GM19395 (cell line): ENCODE measurements at regions not wholly inside any gene's neighbourhood (a gene's known extent, or its start where the extent isn't known, plus 50 kb on each side); places are given as distances from the start of the nearest gene placed in this dataset.

ENCODE experiments used
- ATAC-seq: cut with Tn5 transposase; IDR thresholded peaks from one replicate; pipeline ENCODE4 v1.9.1; 2021; ENCODE audit warnings: mild to moderate bottlenecking, moderate library complexity; ENCODE audit not compliant: unreplicated experiment

DNA sequence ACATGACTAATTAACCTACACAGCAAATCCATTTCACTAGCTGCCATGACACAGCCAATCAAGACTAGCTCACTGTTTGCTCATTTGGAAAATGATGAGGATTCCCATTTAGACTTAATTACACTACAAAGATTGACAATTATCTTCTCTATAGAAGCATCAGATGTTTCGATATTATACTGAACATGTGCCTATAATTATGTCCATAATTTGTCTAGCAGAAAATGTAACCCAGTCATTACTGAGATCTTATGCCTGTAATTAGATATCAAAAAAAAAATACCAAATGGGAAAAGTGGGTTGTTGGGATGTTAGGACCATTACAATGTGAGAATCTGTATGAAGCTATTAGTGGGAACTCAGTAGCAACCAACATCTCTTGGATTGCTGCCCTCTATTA, 344.2 kb upstream of the MCTP2 start:
- no peak for ATAC-seq

DNA sequence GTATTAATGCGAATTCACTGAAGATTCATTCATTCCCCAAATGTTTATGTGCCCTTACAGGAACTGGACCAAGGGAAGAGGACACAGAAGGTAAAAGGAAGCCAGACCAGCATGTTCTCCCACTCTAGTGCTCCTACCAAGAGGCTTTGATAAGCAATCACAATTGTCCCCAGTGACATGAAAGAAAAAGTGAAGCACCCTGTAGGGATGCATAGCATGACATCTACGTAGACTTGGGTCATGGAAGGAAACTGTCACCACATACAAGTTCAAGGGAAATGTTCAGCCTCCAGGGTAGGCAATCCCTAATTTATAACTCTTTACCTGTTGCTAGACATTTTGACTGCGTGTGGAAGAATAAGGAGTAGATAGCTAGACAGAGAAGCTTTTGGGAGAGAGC, 348.6 kb upstream of the MCTP2 start:
- ATAC-seq = no peak

DNA sequence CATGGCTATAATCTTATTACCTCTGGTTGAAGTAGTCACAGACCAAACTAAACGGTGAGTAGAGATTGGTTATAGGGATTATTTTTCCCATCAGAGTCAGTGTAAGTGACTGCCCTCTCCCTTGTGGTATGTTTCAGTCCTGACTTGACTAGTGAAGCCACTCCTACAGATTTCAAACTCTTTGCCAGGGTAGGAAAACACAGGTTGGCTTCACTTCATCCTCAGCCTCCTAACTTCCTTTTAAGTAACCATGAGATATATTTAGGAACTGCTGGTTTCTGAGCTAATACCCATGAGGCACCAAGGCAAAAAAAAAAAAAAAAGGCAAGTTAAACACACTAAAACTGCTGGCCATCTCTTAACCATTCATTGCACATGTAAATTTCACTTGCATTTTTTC, 349.2 kb upstream of the MCTP2 start:
- ATAC-seq = no peak

DNA sequence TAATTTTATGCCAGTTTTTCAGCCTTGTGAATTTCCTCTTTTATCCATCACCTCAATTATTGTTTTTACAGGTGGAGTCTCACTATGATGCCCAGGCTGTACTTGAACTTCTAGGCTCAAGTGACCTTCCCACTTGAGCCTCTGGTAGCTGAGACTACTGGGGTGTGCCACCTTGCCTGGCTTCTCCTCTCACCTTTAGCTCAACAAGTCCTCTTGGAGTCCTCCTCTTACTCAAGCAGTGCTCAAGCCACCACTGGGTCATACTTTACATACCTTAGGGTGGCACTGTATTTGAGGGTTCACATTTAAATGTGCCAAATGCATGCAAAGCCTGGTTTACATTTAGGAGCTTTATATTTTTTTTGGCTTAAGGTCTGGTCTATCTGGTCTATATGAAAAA, 350.1 kb upstream of the MCTP2 start:
- ATAC-seq = no peak

DNA sequence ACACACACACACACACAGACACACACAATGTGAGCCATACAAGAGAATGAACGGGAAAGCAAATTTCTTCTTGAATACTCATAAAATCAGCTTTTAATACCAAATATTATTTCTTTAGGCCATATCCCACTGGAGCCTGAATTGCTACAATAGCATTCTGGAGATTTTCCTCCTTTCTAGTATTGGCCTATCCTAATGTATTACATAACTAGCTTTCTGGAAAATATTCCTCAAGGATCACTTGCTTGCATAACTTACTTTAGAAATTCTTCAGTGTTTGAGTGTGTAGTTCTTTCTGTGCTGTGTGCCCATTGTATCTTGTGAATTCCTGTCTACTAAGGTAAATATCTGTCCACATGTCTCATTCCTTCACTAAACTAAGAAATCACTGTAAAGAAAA, 351.0 kb upstream of the MCTP2 start:
- no peak for ATAC-seq

DNA sequence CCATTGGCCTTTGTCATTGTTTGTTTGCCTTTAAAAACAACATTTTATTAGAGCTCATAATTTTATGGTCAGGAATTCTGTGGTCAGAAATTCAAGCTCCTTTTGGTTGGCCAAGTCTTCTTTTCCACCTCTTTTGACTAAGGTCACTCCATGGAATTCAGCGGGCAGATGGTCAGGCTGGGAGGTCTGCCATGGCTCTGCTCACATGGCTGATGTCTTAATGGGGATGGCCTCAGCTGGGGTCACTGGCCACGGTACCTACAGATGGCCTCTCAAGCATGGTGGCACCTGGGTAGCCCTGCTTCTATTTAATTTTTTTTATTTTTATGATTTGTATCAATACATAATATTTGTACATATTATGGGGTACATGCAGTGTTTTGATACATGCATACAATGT, 360.8 kb upstream of the MCTP2 start:
- no peak for ATAC-seq

DNA sequence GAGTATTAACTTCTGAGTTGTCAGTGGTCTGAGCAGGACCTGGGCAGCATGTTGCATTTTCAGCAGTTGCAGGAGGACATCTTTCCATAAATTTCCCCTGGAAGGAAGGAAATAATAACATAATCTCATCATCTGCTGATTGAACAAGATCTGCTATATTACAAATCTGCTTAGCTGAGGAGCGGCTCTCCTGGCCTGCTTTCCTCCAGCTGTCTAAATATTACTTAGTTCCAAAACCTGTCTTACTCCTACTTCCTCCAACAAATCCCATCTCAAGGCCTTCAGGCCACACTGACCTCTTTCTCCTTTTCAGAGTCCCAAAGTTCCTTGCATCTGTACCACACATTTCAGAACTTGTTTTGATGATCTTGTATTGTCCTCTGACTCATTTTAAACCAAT, 364.4 kb upstream of the MCTP2 start:
- no peak for ATAC-seq

DNA sequence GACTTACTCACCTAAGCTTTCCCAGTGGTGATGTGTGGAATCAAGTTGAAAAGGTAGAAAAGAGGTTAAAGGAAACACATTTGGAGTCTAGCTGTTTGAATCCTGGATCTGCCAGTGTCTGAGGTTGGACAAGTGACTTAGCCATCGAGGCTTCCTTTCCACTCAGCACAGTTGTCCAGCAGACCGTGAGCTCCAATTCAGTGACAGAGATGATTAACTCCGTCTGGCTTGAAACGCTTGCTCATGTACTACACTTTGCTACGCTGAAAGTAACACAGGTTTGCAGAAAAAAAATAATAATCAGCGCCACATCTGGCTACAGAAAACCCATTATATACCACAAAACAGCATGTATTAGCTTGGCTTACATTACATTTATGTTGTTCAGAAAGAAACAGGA, 364.9 kb upstream of the MCTP2 start:
- ATAC-seq = no peak

DNA sequence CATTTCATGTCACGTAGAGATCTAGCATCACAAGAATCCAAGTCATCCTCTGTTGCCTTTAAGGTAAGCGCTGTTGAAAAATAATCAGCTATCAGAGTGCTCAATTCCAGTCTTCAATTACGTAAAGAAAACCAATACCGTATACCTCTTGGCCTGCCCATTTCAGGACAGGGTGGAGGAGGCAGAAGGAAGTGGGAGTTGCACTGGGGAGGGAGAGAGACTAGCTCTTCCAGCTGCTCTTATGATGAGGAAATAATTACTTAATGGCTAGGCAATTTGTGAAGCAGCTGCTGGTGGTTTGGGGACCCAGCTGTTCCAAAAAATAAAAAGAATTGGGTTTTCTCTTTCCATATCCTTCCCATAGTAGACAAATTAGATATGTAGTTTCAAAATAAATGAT, 365.8 kb upstream of the MCTP2 start:
- ATAC-seq = no peak

DNA sequence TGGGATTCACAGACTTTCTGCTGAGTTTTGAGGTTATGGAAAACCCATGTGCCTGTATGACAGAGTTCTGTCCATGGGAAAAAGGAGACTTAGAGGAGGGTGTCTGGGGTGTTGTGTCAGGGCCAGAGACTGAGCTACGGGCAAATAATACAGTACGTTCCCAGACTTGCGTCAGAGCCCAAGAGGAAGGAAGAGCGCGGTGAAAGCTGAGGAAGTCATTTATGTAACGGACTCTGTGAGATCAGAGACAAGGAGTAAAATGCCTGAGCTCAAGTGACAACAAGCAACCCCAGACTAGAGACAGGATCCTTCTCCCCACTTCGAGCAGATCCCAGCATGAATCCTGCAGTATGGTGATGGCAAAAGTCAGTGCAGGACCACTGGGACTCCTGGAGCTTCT, 368.6 kb upstream of the MCTP2 start:
- no peak for ATAC-seq

DNA sequence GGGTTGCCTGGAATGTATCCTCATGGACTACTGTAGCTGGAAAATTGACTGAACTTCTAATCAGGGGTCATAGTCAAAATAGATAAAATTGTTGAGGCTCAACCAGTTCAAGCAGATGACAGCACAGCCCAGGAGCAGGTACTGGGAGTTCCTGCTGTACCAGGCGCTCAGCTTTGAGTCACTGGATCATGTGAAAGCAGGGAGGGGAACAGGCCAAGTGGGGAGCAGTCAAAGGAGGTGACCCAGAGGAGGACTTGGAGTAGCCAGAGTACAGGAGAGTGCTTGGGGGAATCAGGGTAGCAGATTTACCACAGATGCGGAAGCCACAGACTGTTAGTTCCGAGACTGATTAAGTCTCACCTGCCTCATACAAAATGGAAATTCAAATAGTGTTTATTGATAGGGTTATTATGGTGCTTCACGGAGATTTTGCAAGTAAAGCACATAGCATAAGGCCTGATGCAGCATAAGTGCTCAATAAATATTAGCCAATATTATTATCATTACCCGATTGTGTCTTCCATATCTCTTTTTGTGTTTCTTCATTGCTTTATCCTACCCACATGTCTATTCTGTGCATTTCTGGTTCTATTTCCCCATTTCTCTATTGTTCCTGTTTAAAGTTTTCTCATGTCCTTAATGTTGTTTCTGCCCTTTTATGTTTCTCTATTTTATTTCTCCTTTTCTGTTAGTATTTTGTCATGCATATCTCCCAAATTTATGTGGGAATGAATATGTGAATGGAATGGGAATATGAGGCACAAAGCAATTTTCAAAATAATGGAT, 369.2 kb upstream of the MCTP2 start:
- no peak for ATAC-seq

DNA sequence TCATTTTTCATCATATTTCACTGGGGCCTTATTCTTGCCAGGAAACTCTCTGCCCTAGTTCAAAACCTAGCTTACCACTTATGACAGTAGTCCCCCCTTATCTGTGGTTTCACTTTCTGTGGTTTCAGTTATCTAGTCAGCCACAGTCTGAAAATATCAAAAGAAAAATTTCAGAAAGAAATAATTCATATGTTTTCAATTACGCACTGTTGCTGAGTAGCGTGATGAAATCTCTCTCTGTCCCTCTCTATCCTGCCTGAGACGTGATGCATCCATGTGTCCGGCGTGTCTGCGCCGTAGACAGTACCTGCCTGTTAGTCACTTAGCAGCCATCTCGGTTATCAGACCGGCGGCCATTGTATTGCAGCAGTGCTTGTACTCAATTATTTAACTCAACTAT, 369.9 kb upstream of the MCTP2 start:
- peak; percentile 74 for ATAC-seq

DNA sequence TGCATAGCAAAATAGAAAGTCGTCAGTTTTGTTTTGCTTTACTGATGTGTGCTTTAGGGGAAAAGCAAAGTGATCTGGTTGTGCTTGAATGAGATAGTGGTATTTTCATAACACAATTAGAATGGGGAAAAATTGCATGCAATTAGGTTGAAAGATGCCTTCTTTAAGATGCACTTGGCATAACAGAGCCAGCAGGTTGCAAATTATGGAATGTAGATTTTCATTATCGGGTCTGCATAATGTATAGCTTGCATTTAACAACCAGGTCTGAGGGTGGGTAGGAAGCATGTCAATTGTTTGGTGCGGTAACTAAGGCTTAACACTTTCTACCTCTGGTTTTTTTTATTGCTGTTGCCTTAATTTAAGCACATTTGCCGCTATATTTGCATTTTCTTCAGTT, 370.7 kb upstream of the MCTP2 start:
- ATAC-seq = no peak

DNA sequence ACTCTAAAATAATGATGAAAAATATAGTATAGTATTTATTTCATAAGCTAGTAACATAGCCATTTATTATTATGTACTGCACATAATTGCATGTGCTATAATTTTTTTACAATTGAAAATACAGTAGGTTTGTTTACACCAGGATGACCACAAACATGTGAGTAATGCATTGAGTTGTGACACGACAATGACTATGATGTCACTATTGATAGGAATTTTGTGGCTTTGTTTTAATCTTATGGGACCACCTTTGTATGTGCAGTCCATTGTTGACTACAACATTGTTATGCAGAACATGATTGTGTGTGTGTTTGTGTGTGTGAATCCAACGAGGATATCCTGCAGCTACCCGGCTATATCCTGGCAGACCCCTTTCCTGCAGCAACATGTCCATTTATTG, 372.2 kb upstream of the MCTP2 start:
- ATAC-seq = no peak

DNA sequence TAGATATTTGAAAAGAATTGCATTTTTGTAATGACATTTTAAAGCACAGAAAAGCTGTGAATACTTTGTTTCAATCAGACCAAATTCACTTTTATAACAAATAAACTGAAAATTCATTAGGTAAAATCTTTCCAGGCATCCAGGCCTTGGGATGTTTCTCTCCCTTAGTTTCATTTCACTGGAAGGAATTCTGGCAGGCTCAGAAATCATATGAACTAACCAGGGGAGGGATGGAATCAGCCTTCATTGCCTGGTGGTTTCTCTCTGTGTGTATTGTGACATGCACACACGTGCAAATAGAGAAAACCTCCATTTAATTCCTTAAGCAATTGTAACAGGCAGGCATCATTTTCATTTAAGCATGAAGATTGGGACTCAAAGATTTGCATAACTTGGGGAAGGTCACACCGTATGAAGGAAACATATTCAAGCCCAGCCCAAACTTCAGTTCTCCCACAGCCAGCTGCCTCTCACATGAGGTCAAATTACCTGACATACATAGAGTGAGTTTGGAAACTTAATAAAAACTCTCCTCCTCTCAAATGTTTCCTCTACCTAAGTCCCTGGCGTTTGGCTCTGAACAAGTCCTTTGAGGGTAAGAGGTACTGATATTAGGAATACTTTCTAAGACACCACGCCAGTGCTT, 376.1 kb upstream of the MCTP2 start:
- no peak for ATAC-seq

DNA sequence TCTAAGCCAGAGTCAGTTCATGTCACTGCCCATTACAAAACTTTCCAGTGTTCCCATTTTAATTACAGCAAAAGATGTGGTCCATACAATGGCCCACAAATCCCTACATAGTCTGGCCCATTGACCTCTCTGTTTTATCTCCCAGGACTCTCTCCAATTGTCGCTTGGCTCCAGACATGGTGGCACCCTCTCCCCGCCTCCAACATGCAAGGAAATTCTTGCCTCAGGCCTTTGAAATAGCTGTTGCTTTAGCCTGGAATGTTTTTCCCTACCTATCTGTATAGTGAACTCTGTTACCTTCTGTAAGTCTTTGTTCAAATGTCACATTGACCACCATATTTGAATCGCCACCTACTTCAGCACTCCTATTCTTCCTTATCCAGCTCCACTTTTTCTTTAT, 377.3 kb upstream of the MCTP2 start:
- ATAC-seq = no peak

DNA sequence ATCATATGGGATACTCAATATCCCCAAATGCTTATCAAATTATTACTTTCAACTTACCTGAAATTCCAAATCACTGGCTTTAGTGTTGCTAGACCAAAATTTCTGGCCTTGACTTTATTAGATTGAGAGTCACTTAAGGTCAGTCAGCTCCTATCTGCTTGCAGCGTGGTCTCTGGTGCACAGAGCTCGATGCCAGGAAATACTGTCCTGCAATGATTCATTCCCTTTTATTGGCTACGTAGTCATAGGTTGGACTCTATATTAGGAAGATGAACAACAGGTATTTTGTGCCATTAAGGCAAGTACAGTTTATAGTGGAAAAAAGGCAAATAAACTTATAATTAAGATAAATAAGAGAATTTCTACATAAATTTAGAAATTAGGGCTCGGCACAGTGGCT, 378.6 kb upstream of the MCTP2 start:
- no peak for ATAC-seq

DNA sequence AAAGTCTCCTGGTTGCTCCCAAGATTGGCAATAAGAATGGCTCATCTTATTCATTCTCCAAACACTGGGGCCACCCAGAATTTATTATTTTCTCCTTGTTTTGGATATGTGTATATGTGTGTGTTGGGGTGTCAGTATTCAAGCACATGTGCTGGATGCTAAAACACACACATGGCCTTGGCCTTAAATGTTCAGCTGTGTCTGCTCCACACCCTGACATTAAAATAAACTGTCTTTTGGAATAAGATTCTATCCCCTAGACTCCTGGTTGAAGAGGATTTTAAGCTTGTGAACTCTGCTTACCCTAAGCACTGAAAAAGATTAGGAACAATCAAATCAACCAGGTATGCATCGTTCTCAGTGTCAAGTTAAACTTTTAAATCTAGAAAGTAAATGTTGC, 382.9 kb upstream of the MCTP2 start:
- no peak for ATAC-seq

DNA sequence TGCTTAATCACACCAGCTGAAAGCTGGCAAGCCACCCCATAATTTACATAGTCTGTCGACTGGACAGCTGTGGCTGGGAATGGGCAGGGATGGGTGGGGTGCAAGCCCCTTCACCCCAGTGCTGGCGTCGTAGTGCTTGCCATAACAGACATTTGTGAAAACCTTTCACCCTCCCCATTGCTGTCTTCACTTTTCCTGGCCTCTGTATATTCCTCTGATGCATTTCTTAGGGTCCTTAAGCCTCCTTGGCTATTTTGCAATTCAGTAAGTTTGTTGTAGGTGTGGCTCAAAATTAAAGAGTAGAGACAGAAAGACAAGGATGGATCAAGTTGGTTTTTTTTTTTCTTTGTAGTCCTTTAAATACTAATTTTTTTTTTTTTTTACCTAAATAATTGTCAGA, 383.3 kb upstream of the MCTP2 start:
- ATAC-seq = no peak

DNA sequence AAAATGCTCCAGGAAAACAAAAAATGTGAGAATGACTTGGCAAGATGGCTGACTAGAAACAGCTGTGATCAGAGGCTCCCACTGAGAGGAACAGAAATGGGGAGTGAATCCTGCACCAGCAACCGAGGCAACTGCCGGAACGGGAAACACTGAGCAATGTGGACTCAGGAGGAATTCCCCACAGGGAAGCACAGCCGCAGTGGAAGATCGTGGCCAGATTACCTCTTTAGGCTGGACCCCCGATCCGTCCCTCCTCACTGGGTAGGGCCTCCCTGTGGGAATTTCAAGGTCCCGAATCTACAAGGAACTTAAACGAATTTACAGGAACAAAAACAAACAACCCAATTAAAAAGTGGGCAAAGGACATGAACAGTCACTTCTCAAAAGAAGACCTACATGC, 385.2 kb upstream of the MCTP2 start:
- no peak for ATAC-seq

DNA sequence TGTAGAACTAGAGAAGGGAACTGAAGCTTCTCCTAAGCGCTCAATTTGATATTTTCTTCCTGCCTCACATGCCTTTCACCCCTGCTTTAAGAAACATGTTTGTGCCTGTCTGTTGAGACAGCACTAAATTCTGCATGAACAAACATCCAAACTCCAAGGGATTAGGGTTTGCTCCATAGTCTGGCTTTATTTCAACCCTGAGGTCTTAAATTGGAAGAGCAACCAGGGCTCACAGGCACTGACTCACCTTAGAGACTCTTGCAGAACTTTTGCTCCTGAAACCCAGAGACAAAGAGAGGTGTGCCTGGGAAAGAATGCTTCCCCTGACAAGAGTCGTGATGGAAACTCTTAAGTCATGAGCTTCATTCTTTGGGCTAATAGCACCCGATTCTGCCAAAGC, 393.9 kb upstream of the MCTP2 start:
- no peak for ATAC-seq

DNA sequence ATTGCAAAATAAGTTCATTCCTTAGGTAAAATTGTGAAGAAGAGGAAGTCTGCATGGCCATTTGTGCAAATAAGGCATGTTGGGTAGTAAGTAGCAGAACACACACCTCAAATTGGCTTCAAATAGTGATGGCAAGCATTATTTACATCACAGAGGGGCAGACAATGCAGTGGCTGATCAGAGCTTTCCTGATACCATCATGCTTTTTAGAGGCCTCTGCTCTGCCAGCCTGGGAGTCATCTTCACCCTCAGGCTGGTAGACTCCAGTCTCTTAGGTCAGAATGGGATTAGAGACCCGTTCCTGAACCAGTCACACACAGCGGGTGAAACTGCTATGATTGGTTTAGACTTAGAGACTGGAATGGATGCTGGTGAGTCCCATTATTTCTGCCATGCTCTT, 396.0 kb upstream of the MCTP2 start:
- no peak for ATAC-seq

DNA sequence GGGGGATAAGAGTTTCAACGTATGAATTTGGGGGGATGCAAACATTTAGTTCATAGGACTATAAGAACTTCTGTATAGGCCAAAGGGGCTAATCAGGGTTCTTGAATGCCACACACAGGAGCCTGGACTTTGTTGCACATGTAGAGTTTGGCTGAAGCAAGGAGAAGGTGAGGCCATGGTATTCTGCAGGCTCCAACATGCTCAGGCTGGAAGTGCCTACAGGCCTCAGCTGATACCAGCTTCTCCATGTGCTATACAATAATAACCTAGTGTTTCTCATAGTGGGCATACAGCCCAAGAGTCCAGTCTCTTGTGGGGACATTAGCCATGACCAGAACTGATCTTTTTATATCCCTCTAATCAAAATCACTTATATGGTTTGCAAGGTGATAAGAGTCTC, 399.7 kb upstream of the MCTP2 start:
- ATAC-seq = no peak
